OCI-LY7 (cell line): ENCODE measurements at regions not wholly inside any gene's neighbourhood (a gene's known extent, or its start where the extent isn't known, plus 50 kb on each side); places are given as distances from the start of the nearest gene placed in this dataset.

Experiments
- BruUV-seq: library from RNA; stranded (reverse); fragments of 400-500 nt; replicated peaks from 2 replicates; lab custom pipeline; 2021; lab: Mats Ljungman, UMichigan
- CTCF ChIA-PET: fragments of 300-600 bp; sonication (Branson Sonifier 250); formaldehyde crosslinking; loops from one replicate; lab custom pipeline; 2022; ENCODE audit warnings: antibody characterized with exemption; ENCODE audit not compliant: unreplicated experiment; lab: Charles Lee
- POLR2A ChIA-PET: fragments of 300-600 bp; sonication (Branson Sonifier 250); formaldehyde crosslinking; loops from one replicate; lab custom pipeline; 2022; ENCODE audit warnings: antibody characterized with exemption; lab: Charles Lee
- DNase-seq: peaks from one replicate; pipeline ENCODE4 v3.0.0-alpha.2; 2015; ENCODE audit warnings: low spot score
- H2AFZ ChIP-seq: fragments of 200-600 bp; sonication (generic), shearing (Covaris generic); 2 replicates; pipeline ENCODE4 v1.6.1; 2014; ENCODE audit warnings: mild to moderate bottlenecking, antibody characterized with exemption, low read length, moderate library complexity
- H3K27ac ChIP-seq: fragments of 200-600 bp; sonication (generic); 2 replicates; pipeline ENCODE4 v1.5.1; 2014; ENCODE audit warnings: mixed run types, low read depth, mild to moderate bottlenecking, moderate library complexity, low read length, inconsistent platforms; ENCODE audit not compliant: poor library complexity, severe bottlenecking
- H3K36me3 ChIP-seq: fragments of 200-600 bp; sonication (generic); 2 replicates; pipeline ENCODE4 v1.6.1; 2014; ENCODE audit warnings: mild to moderate bottlenecking, antibody characterized with exemption, low read length, moderate library complexity, mixed read lengths; ENCODE audit not compliant: insufficient read depth
- H3K4me1 ChIP-seq: fragments of 200-600 bp; sonication (generic); 2 replicates; pipeline ENCODE4 v1.5.1; 2014; ENCODE audit warnings: mild to moderate bottlenecking, low read length; ENCODE audit not compliant: insufficient read depth, poor library complexity, severe bottlenecking
- H3K4me2 ChIP-seq: fragments of 200-600 bp; sonication (generic); 2 replicates; pipeline ENCODE4 v1.6.1; 2014; ENCODE audit warnings: mild to moderate bottlenecking, low read length
- H3K4me3 ChIP-seq: fragments of 200-600 bp; sonication (generic); 2 replicates; pipeline ENCODE4 v1.5.1; 2014; ENCODE audit warnings: mild to moderate bottlenecking, low read depth, low read length; ENCODE audit not compliant: poor library complexity, severe bottlenecking
- H3K79me2 ChIP-seq: fragments of 200-600 bp; sonication (generic); 2 replicates; pipeline ENCODE4 v1.6.1; 2016; ENCODE audit warnings: low read depth, mild to moderate bottlenecking, low read length, moderate library complexity, mixed read lengths; ENCODE audit not compliant: insufficient read depth
- H3K9me2 ChIP-seq: fragments of 200-600 bp; sonication (generic); 2 replicates; pipeline ENCODE4 v1.6.1; 2016; ENCODE audit warnings: mild to moderate bottlenecking, low read length, mixed read lengths; ENCODE audit not compliant: insufficient read depth
- H3K9me3 ChIP-seq: fragments of 200-600 bp; sonication (generic); 2 replicates; pipeline ENCODE4 v1.6.1; 2014; ENCODE audit warnings: mild to moderate bottlenecking, mixed run types, low read length, mixed read lengths
- H4K20me1 ChIP-seq: fragments of 200-600 bp; sonication (generic); 2 replicates; pipeline ENCODE4 v1.6.1; 2014; ENCODE audit warnings: mild to moderate bottlenecking, antibody characterized with exemption, low read length, moderate library complexity, mixed read lengths; ENCODE audit not compliant: insufficient read depth
- CTCF ChIP-seq: fragments of 200-600 bp; sonication (generic); conservative IDR thresholded peaks from 2 replicates; pipeline ENCODE4 v1.5.1; 2014; ENCODE audit warnings: mild to moderate bottlenecking, antibody characterized with exemption, low read length, moderate library complexity, mixed read lengths
- EZH2phosphoT487 ChIP-seq: fragments of 200-600 bp; sonication (generic); IDR thresholded peaks from 2 replicates; pipeline ENCODE4 v1.6.1; 2018; ENCODE audit warnings: low read depth, borderline replicate concordance, mild to moderate bottlenecking, mixed run types, antibody characterized with exemption, low read length, moderate library complexity, mixed read lengths
- intact Hi-C: fragments of 100-400 bp; cut with micrococcal nuclease; formaldehyde crosslinking; loops from one replicate; pipeline ENCODE4 v1.10.0; 2022; ENCODE audit not compliant: unreplicated experiment

- CTCF ChIA-PET = interaction anchor here (1.1 kb wide), 1 partner anchor 24 kb away, joined by 3 read pairs; no protein-coding TSS in a partner anchor
- DNase-seq = peak; percentile 54
Measured at GRCh38 chr17:77893144-77894044, 65.1 kb upstream of the TNRC6C start.

GRCh38 chr17:77894126-77894956 is 64.2 kb upstream of the TNRC6C start:
- H2AFZ ChIP-seq = no peak overlapping the region
- no peaks in the 10 kb centered on the region for H3K9me2 ChIP-seq
- H3K9me3 ChIP-seq = no peaks in the 10 kb centered on the region
- intact Hi-C loops = no loop called here
- H3K36me3 ChIP-seq = no peaks in the 10 kb centered on the region
- no peak overlapping the region for H3K4me2 ChIP-seq
- CTCF ChIA-PET = no interaction called here
- no TSS peak for BruUV-seq
- peaks cover 26% of the 10 kb centered on the region for H3K4me1 ChIP-seq
- H3K4me3 ChIP-seq = no peak overlapping the region
- DNase-seq = no peak
- H3K79me2 ChIP-seq = no peaks in the 10 kb centered on the region
- no peaks in the 10 kb centered on the region for H4K20me1 ChIP-seq
- no peak overlapping the region for H3K27ac ChIP-seq
- TF ChIP-seq CTCF (no peak), EZH2phosphoT487 (no peak)
- POLR2A ChIA-PET = interaction anchor here (0.6 to 1.5 kb wide), 6 partner anchors 10 to 190 kb away, joined by 3 to 6 read pairs (median 4); no protein-coding TSS in a partner anchor

More at GRCh38 chr17:77893144-77894044, 65.1 kb upstream of the TNRC6C start:
- TF ChIP-seq CTCF (no peak), EZH2phosphoT487 (no peak)
- Histone ChIP-seq H3K4me2 (peak overlapping the region; percentile 20; the same call in 1 of the 2 replicates), H3K4me1 (peaks cover 18% of the 10 kb centered on the region), H3K27ac (no peak overlapping the region), H2AFZ (no peak overlapping the region; the same call in 1 of the 2 replicates), H3K36me3 (no peaks in the 10 kb centered on the region), H3K9me2 (no peaks in the 10 kb centered on the region), H3K4me3 (no peak overlapping the region), H3K79me2 (no peaks in the 10 kb centered on the region), H4K20me1 (no peaks in the 10 kb centered on the region), H3K9me3 (no peaks in the 10 kb centered on the region)
- BruUV-seq = no TSS peak
- POLR2A ChIA-PET = no interaction called here
- intact Hi-C loops = no loop called here
